ENCODE measurements at regions not wholly inside any gene's neighbourhood (a gene's known extent, or its start where the extent isn't known, plus 50 kb on each side); places are given as distances from the start of the nearest gene placed in this dataset.

DNA sequence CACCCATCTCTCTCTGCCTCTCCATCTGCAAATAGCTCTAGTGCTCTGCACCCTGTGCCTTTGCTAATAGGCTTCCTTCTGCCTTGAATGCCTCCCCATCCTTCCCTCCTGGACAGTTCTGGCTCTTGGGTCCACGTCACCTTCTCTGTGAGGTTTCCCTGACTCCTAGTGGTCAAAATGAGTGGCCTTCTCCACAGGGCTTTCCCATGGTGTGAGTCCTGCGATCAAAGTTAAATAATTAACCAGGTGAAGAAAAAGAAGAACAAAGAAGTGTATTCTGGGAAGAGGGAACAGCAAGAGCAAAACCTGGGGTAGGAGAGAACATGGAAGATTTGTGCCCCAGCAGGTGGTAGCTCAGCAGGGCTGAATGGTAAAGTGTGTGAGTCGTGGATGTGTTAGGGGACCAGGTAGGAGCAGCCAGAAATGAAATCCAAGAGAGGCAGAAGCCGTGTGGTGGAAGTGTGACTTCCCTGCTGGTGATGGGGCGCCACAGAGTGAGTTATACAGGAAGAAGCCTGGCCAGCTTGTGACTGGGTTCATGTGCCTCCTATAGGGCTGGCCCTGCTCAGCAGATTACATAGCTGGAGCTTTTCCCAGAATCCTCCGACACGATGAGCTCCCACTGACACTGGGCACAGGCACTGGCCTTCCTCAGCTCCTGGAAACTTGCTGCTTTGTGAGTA lies 93.8 kb upstream of the LDAH start:
- TF ChIP-seq, protein P1, sequence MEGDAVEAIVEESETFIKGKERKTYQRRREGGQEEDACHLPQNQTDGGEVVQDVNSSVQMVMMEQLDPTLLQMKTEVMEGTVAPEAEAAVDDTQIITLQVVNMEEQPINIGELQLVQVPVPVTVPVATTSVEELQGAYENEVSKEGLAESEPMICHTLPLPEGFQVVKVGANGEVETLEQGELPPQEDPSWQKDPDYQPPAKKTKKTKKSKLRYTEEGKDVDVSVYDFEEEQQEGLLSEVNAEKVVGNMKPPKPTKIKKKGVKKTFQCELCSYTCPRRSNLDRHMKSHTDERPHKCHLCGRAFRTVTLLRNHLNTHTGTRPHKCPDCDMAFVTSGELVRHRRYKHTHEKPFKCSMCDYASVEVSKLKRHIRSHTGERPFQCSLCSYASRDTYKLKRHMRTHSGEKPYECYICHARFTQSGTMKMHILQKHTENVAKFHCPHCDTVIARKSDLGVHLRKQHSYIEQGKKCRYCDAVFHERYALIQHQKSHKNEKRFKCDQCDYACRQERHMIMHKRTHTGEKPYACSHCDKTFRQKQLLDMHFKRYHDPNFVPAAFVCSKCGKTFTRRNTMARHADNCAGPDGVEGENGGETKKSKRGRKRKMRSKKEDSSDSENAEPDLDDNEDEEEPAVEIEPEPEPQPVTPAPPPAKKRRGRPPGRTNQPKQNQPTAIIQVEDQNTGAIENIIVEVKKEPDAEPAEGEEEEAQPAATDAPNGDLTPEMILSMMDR (IDR thresholded peaks at IDR 0.05), result peak in 3 of 12 donors; percentile 10 to 25 (median 23)
- TF ChIP-seq POLR2A (IDR thresholded peaks at IDR 0.05), result no peak

Data from heart left ventricle (tissue), 13 donors.